SH-SY5Y (cell line): ENCODE measurements at regions not wholly inside any gene's neighbourhood (a gene's known extent, or its start where the extent isn't known, plus 50 kb on each side); places are given as distances from the start of the nearest gene placed in this dataset.

ENCODE experiments used
- GATA2 ChIP-seq: IDR thresholded peaks from 2 replicates; pipeline ENCODE4 v1.6.1; 2011; ENCODE audit warnings: mild to moderate bottlenecking, low read depth, low read length
- GATA3 ChIP-seq: IDR thresholded peaks from 2 replicates; pipeline ENCODE4 v1.6.1; 2011; ENCODE audit warnings: low read depth, mild to moderate bottlenecking, low read length, moderate library complexity

- TF ChIP-seq GATA3 (no peak), GATA2 (no peak)
Observed at GRCh38 chr16:54508351-54508750, 221.8 kb upstream of the IRX3 start.

GRCh38 chr16:54506741-54507500 lies 220.3 kb upstream of the IRX3 start:
- TF ChIP-seq GATA2 (0 out of 2 replicates have a peak, but pooled peaks have one; percentile 42), GATA3 (no peak)

GRCh38 chr16:54506214-54506580 lies 219.6 kb upstream of the IRX3 start:
- TF ChIP-seq GATA2 (no peak), GATA3 (no peak)

- TF ChIP-seq GATA3 (no peak), GATA2 (no peak)
Observed at GRCh38 chr16:54505549-54506213, 219.1 kb upstream of the IRX3 start.

- TF ChIP-seq GATA2 (no peak), GATA3 (no peak)
Observed at GRCh38 chr16:54504372-54504771, 217.8 kb upstream of the IRX3 start.

GRCh38 chr16:54503856-54504219 lies 217.3 kb upstream of the IRX3 start:
- TF ChIP-seq GATA2 = no peak
- no peak for TF ChIP-seq GATA3

- TF ChIP-seq GATA2 (no peak), GATA3 (no peak)
Observed at GRCh38 chr16:54503011-54503855, 216.6 kb upstream of the IRX3 start.

- no peak for TF ChIP-seq GATA3
- TF ChIP-seq GATA2 = no peak
Observed at GRCh38 chr16:54501797-54502196, 215.2 kb upstream of the IRX3 start.

GRCh38 chr16:54493594-54493993 lies 207.0 kb upstream of the IRX3 start:
- no peak for TF ChIP-seq GATA2
- TF ChIP-seq GATA3 = no peak

- TF ChIP-seq GATA2 = no peak
- TF ChIP-seq GATA3 = no peak
Observed at GRCh38 chr16:54493061-54493460, 206.5 kb upstream of the IRX3 start.

GRCh38 chr16:54490112-54490488 lies 203.5 kb upstream of the IRX3 start:
- no peak for TF ChIP-seq GATA2
- no peak for TF ChIP-seq GATA3

GRCh38 chr16:54489225-54490111 lies 202.9 kb upstream of the IRX3 start:
- TF ChIP-seq GATA3 = peak; percentile 46; the same call in 1 of the 2 replicates
- TF ChIP-seq GATA2 = peak; percentile 74

- TF ChIP-seq GATA2 (no peak), GATA3 (no peak)
Observed at GRCh38 chr16:54488729-54489128, 202.1 kb upstream of the IRX3 start.
